RPMI7951 (cell line): ENCODE measurements at regions not wholly inside any gene's neighbourhood (a gene's known extent, or its start where the extent isn't known, plus 50 kb on each side); places are given as distances from the start of the nearest gene placed in this dataset.
"Not testable (repeated sequence)": the region's sequence is repeated elsewhere in the genome, so short reads cannot be mapped to it uniquely, and the experiment has no call there.

ENCODE experiments used
- DNase-seq: peaks from one replicate; pipeline ENCODE4 v3.0.0-alpha.2; 2012; ENCODE audit warnings: low read depth

DNA sequence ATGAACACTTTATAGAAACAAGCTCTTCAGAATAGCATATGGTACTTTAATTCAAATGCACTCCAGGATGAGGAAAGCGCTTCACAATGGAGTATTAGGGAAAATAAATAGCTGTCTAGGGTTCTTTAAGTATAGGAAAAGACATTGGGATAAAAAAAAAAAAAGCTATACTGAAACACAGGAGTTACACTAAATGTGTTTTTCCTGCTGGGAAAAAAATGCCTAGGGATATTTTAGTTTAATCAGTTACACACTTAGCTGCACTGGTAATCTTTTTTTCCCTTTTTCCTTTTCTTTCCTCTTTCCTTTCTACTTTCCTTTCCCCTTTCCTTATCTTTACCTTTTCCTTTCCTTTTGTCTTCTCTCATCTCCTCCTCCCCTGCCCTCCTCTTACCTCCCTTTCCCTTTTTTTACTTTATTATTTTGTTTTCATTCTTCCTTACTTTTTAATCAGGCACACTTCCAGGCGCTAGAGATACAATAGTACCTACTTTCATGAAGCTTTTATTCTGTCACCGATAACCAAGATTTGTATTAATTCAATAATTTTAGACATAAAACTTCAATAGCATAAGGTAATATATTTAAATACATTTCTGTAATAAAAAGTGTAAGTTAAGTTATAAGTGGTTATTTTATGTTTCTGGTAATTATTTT is 758.7 kb downstream of the CDH18 start:
- no peak for DNase-seq

DNA sequence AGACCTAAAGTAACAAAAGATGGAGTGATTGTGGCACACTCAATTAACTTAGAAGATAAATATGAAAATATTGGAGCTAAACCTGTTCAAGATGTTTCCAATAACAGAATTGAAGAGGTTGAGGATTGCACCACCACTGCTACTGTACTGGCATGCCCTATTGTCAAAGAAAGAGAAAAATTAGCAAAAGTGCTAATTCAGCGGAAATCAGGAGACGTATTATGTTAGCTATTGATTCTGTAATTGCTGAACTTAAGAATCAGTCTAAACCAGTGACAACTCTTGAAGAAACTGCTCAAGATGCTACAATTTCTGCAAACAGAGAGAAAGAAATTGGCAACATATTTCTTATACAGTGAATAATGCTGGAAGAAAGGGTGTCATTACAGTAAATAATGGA is 754.4 kb downstream of the CDH18 start:
- DNase-seq, result no peak

DNA sequence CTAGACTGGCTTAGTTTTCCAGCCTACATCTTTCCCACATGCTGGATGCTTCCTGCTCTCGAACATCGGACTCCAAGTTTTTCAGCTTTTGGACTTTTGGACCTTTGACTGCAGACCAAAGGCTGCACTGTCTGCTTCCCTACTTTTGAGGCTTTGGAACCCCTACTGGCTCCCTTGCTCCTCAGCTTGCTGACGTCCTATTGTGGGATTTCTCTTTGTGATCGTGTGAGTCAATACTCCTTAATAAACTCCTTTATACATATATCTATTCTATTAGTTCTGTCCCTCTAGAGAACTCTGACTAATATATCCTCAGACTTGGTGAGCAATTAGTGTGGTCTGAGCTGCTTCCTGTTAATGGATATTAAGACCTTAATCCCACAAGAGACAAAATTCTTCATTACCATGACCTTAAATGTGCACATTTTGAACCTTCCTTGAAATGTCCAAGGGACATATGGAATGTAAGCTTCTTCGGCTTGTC is 752.9 kb downstream of the CDH18 start:
- peak; percentile 6 for DNase-seq

DNA sequence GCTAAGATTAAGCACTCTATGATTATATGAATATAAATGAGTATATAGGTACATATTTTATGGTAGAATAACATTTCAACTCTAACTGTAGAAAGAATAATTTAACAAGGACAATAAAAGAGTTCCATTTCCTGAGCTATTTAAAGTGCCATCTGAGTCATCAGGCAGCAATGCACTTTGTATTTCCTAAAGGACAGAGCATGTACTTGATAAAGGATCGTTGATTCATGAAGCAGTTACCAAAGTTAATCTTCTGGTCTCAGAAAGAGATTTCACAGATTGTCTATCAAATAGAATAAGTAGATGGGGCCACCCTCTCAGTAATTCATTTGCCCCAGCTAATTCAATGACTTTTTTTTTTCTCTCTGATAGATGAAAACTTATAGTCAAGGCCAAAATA is 747.8 kb downstream of the CDH18 start:
- DNase-seq, result peak; percentile 67

DNA sequence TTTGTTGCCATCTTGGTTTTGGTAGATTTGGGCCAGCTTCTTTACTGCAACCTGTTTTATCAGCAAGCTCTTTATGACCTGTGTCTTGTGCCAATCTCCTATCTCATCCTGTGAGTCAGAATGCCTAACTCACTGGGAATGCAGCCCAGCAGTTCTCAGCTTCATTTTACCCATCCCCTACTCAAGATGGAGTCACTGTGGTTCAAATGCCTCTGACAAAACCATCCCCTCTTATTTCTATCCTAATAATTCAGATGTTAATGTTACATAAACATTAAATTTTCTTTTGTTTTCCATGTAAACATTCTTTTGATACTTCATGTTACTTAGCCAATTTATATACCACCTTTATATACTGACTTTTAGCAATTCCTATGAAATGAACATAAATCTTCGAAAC is 746.3 kb downstream of the CDH18 start:
- DNase-seq, result peak; percentile 62

DNA sequence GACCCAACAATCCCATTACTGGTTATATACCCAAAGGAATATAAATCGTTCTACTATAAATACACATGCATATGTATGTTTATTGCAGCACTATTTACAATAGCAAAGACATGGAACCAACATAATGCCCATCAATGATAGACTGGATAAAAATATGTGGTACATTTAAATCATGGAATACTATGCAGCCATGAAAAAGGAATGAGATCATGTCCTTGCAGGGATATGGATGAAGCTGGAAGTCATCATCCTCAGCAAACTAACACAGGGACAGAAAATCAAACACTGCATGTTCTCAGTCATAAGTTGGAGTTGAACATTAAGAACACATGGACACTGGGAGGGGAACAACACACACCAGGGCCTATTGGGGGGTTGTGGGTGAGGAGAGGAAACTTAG is 741.8 kb downstream of the CDH18 start:
- not testable (repeated sequence) for DNase-seq

DNA sequence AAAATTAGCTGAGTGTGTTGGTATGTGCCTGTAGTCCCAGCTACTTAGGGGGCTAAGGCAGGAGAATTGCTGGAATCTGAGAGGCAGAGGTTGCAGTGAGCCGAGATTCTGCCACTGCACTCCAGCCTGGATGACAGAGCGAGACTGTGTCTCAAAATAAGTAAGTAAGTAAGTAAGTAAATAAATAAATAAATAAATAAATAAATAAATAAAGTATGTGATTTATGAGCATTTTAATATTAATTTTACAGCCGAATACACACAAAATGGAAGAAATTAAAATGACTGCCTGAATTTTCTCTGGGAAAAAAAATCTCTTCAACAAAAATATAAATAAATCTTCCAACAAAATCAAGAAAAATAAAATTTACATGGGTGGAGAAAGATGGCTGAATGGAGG is 740.7 kb downstream of the CDH18 start:
- DNase-seq, result no peak

DNA sequence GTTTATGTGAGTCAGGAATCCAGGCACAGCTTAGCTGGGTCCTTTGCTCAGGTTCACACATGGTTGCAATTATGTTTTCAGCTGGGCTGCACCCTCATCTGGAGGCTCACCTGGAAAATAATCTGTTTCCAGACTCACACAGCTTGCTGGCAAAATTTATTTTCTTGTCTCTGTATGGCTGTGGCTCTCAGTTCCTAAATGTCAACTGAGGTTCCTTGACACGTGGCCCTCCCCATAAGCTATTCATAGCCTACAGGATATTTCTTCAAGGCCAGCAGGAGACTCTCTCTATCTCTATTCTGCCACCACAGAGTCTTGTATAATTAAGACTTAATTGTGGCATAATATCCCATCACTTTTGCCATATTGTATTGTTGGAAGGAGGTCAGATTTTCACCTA is 732.0 kb downstream of the CDH18 start:
- no peak for DNase-seq

DNA sequence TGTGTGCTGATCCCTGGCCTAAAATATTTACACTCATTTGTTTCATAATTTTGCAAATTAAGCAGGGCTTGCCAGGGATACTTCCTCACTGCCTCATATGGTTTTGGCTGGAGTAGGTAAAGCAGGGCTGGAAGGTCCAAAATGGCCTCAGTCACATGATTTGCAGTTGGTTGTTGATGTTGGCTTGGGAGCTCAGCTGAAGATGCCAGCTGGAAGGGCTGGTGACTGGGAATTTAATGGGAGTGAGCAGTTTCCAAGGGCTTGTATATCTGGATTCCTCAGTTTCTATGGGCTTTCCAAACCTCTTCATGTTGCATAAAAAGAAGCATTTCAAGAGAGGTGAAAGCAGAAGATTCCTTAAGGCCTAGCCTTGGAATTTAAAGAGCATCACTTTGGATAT is 729.3 kb downstream of the CDH18 start:
- no peak for DNase-seq

DNA sequence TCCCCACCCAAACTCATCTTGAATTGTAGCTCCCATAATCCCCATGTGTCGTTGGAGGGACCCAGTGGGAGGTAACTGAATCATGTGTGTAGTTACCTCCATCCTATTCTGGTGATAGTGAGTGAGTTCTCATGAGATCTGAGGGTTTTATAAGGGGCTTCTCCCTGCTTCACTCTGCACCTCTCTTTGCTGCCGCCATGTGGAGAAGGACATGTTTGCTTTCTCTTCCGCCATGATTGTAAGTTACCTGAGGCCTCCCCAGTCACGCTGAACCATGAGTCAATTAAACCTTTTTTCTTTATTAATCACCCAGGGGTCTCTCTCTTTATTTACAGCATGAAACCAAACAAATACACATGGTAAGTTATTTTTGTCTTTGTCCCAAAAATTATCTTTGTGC is 726.1 kb downstream of the CDH18 start:
- no peak for DNase-seq

DNA sequence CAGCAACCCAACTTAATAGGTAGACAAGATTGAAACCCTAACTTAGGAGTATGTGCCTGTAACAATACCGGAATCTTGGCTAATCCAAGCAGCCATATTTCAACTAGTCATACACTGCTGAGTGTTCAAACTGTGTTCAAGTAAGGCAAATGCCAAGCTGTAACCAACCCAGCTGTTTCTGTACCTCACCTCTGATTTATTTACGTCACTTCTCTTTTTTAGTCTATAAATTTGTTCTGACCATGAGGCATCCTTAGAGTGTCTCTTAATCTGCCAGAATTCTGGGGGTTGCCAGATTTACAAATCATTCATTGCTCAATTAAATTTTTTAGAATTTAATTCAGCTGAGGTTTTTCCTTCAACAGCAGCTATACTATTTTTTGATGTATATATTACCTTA is 723.2 kb downstream of the CDH18 start:
- no peak for DNase-seq

DNA sequence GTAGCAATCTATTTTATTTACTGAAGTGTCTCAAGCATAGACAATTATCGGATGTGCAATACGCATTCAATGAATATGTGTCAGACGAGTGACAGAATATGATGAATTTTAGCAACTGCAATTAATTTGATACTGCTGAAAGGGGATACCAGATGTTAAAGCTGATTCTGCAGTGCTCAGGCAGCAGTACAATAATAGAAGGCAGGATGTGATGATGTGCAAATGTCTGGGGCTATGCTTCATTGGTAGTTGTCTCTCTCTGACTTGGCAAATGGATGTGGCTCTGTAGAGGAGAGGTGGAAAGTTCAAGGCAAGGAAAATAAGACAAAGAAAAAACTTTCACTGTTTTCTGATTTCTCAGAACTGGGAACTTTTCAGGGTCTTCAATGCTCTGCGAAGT is 721.2 kb downstream of the CDH18 start:
- DNase-seq, result no peak

DNA sequence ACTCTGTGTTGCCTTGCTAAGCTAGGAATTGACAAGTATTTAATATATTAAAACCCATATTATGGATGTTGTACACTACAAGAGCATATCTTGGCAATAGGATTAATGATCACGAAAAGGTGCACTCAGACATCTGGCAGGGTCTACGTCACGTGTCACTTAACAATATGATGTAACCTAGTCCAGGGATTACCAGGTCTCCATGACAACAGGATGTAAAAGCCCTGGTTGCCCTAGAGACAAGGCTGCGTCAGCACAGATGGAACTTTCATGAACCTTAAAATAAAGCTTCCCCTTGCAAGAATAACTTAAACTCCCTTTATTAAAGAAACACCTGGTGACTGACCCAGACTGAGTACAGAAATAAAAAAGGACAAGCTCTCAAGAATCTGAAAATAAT is 717.8 kb downstream of the CDH18 start:
- DNase-seq, result no peak

DNA sequence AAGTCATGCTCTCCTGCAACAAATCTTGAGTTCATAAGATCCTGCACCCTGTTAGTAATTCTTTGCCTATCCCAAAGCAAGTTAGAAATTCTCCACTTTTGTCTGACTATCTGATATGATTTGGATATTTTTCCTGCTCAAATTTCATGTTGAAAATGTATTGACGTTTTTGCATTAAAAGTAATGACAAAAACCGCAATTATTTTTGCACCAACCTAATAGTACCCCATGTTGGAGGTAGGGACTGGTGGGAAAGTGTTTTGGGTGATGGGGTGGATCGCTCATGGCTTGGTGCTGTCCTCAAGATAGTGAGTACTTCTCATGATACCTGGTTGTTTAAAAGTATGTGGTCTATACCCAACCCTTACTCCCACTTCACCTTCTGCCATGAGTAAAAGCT is 713.4 kb downstream of the CDH18 start:
- no peak for DNase-seq

DNA sequence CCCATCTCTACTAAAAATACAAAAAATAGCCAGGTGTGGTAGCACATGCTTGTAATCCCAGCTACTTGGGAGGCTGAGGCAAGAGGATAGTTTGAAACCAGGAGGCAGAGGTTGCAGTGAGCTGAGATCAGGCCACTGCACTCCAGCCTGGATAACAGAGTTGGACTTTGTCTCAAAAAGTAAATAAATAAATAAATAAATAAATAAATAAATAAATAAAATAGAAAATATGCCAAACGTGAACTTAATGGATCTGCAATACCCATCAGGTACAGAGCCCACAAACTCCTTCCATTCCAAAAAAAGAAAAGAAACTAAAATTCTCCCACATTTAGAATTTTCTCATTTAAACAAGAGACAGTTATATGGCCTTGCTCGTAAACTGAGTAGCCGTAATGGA is 702.7 kb downstream of the CDH18 start:
- DNase-seq, result no peak

DNA sequence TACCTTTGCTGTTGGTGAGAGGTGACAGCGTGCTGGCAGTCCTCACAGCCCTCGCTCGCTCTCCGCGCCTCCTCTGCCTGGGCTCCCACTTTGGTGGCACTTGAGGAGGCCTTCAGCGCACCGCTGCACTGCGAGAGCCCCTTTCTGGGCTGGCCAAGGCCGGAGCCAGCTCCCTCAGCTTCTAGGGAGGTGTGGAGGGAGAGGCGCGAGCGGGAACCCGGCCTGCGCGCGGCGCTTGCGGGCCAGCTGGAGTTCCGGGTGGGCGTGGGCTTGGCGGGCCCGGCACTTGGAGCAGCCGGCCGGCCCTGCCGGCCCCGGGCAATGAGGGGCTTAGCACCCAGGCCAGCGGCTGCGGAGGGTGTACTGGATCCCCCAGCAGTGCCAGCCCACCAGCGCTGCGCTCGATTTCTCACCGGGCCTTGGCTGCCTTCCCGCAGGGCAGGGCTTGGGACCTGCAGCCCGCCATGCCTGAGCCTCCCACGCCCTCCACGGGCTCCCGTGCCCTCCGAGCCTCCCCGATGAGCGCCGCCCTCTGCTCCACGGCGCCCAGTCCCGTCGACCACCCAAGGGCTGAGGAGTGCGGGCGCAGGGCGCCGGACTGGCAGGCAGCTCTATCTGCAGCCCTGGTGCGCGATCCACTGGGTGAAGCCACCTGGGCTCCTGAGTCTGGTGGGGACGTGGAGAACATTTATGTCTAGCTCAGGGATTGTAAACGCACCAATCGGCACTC is 700.3 kb downstream of the CDH18 start:
- not testable (repeated sequence) for DNase-seq

DNA sequence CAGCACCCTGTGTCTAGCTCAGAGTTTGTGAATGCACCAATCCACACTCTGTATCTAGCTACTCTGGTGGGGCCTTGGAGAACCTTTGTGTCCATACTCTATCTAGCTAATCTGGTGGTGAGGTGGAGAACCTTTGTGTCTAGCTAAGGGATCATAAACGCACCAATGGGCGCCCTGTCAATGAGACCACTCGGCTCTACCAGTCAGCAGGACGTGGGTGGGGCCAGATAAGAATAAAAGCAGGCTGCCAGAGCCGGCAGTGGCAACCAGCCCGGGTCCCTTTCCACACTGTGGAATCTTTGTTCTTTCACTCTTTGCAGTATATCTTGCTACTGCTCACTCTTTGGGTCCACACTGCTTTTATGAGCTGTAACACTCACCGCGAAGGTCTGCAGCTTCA is 699.7 kb downstream of the CDH18 start:
- DNase-seq, result peak; percentile 6

DNA sequence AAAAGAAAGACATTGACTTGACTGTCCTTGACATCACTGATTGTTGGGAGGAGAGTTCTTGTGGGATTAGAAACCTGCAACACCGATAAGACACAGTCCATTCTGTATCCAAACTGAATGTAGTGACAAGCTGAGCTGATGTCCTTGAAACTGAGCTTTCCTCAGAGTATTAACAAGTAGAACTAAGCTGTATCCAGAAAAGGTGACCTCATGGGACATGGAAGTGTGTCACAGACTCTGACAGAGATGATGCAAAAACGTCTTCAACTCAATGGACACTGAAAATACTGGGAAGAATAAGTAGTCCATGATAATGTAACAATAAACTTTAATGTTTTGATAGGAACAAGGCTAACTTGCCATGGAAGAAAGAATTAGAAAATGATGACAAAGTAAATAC is 690.1 kb downstream of the CDH18 start:
- DNase-seq, result no peak

DNA sequence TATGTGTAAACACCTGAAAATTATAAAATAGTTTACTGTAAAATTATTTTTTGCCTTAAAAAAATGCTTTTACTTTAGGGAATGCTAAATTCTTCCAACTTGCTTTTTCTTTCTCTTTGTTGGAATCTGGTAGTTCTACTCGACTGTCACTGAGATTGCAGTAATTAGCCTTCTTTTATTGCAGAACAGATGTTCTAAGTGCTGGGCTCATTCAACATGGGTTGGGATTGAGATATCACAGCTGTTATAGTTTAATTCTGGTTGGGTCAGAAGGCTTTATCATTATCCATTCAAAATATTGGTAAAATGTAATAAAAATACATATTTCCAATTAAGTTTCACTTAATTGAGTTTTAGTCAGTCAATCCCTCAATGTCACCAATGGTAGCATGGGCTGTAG is 686.7 kb downstream of the CDH18 start:
- no peak for DNase-seq

DNA sequence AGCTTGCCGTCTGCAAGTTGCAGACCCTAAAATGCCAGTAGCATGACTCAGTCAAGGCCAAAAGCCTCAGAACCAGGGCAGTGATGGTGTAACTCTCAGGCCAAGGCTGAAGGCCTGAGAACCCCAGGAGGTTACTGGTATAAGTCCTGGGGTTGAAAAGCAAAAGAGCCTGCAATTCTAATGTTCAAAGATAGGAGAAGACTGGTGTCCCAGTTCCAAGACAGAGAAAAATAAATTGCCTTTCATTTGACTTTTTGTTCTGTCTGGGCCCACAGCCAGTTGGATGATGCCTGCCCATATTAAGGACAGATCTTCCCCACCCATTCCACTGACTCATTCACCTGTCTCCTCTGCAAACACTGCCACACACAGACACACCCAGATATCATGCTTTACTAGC is 673.2 kb downstream of the CDH18 start:
- DNase-seq, result peak; percentile 92

DNA sequence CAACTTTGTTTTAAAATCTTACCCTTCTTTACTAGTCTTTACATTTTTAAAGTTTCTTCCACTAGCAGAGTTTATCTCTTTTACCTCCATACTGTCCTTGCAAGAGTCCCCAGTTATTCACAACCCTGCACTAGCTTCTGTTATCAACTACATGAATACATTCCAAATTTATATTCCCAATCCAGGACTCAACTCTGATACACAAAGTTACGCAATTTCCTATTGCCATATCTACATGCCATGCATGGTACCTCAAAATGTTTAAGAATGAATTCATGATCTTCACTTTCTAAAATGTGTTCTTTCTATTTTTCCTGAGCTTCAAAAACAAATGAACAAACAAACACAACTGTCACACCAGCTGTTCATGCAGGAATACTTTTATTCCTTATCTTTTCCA is 668.7 kb downstream of the CDH18 start:
- no peak for DNase-seq

DNA sequence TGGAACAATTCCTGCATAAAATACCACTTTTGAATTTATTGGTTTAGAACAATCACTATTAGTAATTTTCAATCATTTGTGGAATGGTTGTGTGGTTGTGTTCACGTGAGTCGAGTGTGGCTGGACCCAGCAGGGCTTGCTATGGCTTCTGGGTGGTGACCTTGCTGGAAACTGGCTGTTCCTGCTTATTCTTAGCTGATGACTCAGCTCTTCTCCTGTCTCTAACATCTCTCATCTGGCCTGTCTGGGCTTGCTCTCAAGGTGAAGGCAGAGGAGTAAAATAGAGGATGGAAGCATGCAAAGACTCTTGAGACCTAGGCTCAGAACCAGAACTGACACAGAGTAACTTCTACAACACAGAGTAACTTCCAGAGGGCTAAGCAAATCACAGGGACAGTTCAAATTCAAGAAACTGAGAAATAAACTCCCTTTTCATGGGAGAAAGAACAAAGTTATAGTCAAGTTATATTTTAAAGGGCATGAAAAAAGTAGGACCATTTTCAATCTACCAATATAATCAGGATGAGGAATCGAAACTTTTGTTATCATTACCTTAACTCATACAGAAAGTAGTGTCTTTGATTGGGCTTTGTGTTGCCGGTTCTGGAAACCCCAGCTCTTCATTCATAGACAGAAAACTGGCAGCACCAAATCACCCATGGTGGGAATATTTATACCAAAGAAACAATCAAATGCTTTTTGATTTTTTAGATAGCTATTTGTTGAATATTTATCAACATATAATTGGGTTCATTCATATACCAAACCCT is 665.1 kb downstream of the CDH18 start:
- peak; percentile 74 for DNase-seq

DNA sequence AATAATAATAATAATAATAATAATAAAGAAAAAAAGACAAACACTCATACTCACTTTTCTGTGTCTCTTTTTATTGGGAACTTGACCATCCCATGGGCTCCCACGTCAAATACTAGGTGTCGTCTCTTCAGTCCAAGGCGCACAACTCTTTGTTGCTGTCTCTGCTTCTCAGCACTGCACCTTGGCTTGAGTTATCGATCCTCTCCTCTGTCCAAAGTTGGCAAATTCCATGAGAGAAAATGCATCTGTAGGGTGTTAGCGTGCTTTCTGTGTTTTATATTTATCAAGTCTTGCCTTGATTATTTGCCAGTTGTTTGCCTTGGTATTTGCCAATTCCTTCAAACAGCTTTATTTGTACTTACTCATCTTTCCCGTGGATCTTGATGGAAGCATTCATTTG is 653.7 kb downstream of the CDH18 start:
- no peak for DNase-seq
